ENCODE measurements at regions not wholly inside any gene's neighbourhood (a gene's known extent, or its start where the extent isn't known, plus 50 kb on each side); places are given as distances from the start of the nearest gene placed in this dataset.

GRCh38 chr2:238548902-238549462, 122.3 kb downstream of the ASB1 start:
- Histone ChIP-seq H3K27me3 (replicated peaks; ENCODE audit: control insufficient read depth, insufficient read depth, low read length) (no peaks in the 10 kb centered on the region), H3K4me3 (replicated peaks; ENCODE audit: low read depth, low read length) (no peak overlapping the region), H3K36me3 (ENCODE audit: control insufficient read depth, insufficient read depth, low read length) (no peaks in the 10 kb centered on the region)
- TF ChIP-seq CTCF (IDR thresholded peaks at IDR 0.05; ENCODE audit: insufficient read depth, low read length, poor library complexity, severe bottlenecking), result no peak
- DNase-seq (ENCODE audit: extremely low read depth, insufficient read length), result no peak

- TF ChIP-seq CTCF (IDR thresholded peaks at IDR 0.05; ENCODE audit: insufficient read depth, low read length, poor library complexity, severe bottlenecking), result no peak
- no peak for DNase-seq (ENCODE audit: extremely low read depth, insufficient read length)
- Histone ChIP-seq H3K4me3 (replicated peaks; ENCODE audit: low read depth, low read length) (no peak overlapping the region), H3K36me3 (ENCODE audit: control insufficient read depth, insufficient read depth, low read length) (no peaks in the 10 kb centered on the region), H3K27me3 (replicated peaks; ENCODE audit: control insufficient read depth, insufficient read depth, low read length) (no peaks in the 10 kb centered on the region)
Measured at GRCh38 chr2:238549866-238550265, 123.1 kb downstream of the ASB1 start.

GRCh38 chr2:238551091-238551490, 124.4 kb downstream of the ASB1 start:
- Histone ChIP-seq H3K27me3 (replicated peaks; ENCODE audit: control insufficient read depth, insufficient read depth, low read length) (no peaks in the 10 kb centered on the region), H3K4me3 (replicated peaks; ENCODE audit: low read depth, low read length) (no peak overlapping the region), H3K36me3 (ENCODE audit: control insufficient read depth, insufficient read depth, low read length) (no peaks in the 10 kb centered on the region)
- no peak for TF ChIP-seq CTCF (IDR thresholded peaks at IDR 0.05; ENCODE audit: insufficient read depth, low read length, poor library complexity, severe bottlenecking)
- no peak for DNase-seq (ENCODE audit: extremely low read depth, insufficient read length)

- no peaks in the 10 kb centered on the region for H3K36me3 ChIP-seq (ENCODE audit: control insufficient read depth, insufficient read depth, low read length)
- no peak for TF ChIP-seq CTCF (IDR thresholded peaks at IDR 0.05; ENCODE audit: insufficient read depth, low read length, poor library complexity, severe bottlenecking)
- DNase-seq (ENCODE audit: extremely low read depth, insufficient read length), result no peak
- no peak overlapping the region for H3K4me3 ChIP-seq (replicated peaks; ENCODE audit: low read depth, low read length)
- H3K27me3 ChIP-seq (replicated peaks; ENCODE audit: control insufficient read depth, insufficient read depth, low read length), result no peaks in the 10 kb centered on the region
Measured at GRCh38 chr2:238552226-238552625, 125.5 kb downstream of the ASB1 start.

- no peaks in the 10 kb centered on the region for H3K36me3 ChIP-seq (ENCODE audit: control insufficient read depth, insufficient read depth, low read length)
- TF ChIP-seq CTCF (IDR thresholded peaks at IDR 0.05; ENCODE audit: insufficient read depth, low read length, poor library complexity, severe bottlenecking), result no peak
- no peaks in the 10 kb centered on the region; the same call in 1 of the 2 replicates for H3K27me3 ChIP-seq (replicated peaks; ENCODE audit: control insufficient read depth, insufficient read depth, low read length)
- H3K4me3 ChIP-seq (replicated peaks; ENCODE audit: low read depth, low read length), result no peak overlapping the region
- DNase-seq (ENCODE audit: extremely low read depth, insufficient read length), result no peak
Measured at GRCh38 chr2:238553159-238553558, 126.4 kb downstream of the ASB1 start.

All from GM06990 (cell line).